HG02642 (cell line): ENCODE measurements at regions not wholly inside any gene's neighbourhood (a gene's known extent, or its start where the extent isn't known, plus 50 kb on each side); places are given as distances from the start of the nearest gene placed in this dataset.
"Not testable (repeated sequence)": the region's sequence is repeated elsewhere in the genome, so short reads cannot be mapped to it uniquely, and the experiment has no call there.

Experiments
- ATAC-seq: cut with Tn5 transposase; IDR thresholded peaks from one replicate; pipeline ENCODE4 v1.9.1; 2021; ENCODE audit warnings: mild to moderate bottlenecking; ENCODE audit not compliant: unreplicated experiment, poor library complexity

DNA sequence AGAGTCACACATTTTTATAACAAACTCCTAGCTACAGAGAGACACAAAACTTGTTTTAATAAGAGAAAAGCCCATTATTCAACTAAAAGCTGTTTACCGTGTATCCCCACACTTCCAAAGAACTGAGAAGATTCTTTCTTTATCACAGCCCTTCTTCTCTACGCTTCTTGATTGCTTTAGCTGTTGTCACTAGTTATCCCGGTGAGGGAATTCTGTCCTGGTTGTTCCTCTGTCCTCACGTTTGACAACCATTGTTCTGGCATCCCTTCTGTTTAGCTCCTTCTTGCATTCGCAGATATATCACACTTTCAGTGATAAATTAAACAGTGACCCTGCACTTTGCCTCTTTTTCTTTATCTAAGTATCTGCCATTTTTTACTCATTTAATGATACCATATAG is 1035.1 kb upstream of the PCDH20 start:
- ATAC-seq = no peak

DNA sequence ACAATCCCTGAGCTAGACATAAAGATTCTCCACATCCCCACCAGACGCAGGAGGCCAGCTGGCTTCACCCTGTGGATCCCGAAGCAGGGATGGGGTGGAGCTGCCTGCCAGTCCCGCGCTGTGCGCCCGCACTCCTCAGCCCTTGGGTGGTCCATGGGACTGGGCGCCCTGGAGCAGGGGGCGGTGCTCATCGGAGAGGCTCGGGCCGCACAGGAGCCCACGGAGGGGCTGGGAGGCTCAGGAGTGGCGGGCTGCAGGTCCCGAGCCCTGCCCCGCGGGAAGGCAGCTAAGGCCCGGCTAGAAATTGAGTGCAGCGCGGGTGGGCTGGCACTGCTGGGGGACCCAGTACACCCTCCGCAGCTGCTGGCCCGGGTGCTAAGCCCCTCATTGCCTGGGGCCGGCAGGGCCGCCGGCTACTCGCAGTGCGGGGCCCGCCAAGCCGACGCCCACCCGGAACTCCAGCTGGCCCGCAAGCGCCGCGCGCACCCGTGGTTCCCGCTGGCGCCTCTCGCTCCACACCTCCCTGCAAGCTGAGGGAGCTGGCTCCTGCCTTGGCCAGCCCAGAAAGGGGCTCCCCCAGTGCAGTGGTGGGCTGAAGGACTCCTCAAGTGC is 1032.2 kb upstream of the PCDH20 start:
- not testable (repeated sequence) for ATAC-seq

DNA sequence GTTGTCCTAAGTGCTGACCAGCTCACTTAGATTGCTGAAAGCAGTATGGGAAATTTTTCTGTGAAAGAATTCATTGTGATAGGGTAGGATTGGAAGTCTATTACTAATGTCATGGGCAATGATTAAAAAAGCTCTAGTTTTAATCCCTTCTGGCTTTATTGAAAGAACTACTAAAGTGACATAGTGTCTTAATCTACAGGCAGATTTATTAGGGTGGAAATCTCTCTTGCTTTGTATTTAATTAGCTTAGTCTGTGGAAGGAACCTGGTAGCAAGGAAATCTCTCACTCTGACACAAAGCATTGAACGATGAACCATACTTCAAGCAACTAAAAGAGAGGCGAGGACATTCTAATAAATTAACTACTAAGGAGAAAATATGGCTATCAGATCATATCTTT is 1029.2 kb upstream of the PCDH20 start:
- ATAC-seq = no peak

DNA sequence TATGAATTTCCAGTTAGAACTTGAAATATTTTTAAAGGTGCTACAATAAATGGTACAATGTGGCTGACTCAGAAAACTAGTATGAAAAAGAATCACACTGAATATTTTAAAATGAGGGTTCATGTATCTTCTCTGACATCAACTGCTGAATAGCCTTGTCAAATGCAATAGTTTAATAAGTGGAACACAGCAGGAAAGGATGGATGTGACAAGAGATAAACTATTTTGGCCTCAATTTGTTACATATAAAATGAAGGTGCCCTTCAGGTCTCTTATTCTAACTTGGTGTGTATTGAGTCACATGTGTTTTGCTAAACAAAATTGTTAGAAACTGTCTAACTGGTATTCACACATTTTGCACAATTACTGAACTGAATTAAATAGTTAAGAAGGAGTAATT is 1018.4 kb upstream of the PCDH20 start:
- ATAC-seq = no peak

DNA sequence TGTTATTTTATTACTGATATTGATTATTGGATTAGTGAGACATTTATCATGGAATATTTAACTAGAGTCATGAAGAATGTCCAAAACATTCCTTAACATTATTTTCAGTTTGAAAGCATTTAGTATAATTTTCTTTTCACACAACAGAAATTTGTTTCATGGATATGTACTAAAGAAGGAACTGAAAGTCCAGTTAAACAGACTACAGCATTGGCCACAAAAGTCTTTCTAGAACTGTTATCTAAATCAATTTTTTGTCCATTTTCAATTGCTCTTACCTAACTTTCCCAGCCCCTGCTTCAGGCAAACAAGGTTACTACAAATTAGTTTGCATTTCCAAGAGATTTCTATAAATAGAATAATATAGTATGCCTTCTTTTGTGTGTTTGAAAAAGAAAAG is 1018.0 kb upstream of the PCDH20 start:
- no peak for ATAC-seq

DNA sequence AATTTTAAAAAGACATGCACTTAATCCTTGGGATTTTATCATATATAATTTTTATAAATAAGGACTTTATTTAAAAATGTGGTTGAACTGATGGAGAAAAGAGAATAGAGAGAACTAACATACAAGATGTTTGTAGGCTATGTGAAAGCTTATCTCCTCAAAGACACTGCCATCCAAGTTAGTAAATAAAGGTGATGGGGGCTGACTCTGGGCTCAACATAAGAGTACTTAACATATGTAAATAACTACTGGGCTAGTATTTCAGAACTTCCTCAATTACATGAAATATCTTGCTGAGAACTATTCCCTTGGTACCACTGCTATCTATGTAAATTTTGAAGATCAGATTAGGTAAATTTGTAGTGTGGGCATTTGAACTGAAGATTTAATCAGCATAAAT is 1017.3 kb upstream of the PCDH20 start:
- ATAC-seq = no peak

DNA sequence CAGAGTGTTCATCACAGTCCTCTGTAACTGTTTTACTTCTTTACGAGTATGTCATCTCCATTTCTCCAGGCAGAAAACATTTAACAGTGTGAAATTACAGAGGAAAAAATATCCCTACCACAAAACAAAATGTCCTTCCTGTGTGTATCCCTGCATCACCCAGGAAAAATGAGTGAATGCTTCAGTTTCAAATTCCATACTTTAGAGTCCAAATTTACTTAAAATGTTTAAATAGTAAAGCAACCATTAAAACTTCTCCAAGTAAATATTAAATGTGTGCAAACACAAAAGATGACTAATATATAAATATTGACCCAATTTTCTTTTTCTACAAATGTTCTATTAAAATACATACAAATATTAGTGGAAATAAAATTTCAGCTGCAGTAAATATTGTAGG is 1016.6 kb upstream of the PCDH20 start:
- ATAC-seq = no peak

DNA sequence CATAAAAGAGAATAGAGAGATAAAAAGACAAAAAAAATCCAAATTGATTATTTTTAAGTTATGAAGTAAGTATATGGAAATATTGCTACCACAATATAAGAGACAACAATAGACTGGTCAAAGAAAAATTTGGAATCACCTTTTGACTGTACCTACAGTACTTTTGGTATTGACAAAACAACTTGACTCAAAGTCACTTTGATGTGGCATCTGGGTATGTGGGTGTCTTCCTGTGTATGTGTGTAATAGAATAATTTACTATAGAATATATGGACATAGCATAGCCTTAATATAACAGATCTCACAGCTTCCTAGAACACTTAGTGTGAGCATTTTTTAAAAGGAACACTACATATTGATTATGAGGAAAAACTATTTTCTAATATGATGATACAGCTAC is 1016.2 kb upstream of the PCDH20 start:
- no peak for ATAC-seq

DNA sequence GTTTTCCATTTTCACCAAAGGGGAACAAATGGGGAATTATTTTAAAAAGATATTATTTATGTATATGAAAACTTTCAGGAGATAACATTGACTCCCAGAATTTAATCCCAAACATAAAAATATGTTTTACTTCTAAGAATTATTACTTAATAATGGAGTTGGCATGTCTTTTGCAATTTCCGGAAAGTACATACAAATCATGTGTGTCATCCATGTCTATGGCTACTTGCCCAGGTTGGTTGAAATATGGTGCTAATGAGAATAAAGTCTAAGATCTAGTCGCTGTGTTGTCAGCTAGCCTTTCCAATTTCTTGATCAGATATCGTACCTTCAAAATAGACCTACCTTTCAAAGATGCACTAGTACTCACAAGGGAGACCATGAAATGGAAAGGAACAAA is 1003.2 kb upstream of the PCDH20 start:
- no peak for ATAC-seq

DNA sequence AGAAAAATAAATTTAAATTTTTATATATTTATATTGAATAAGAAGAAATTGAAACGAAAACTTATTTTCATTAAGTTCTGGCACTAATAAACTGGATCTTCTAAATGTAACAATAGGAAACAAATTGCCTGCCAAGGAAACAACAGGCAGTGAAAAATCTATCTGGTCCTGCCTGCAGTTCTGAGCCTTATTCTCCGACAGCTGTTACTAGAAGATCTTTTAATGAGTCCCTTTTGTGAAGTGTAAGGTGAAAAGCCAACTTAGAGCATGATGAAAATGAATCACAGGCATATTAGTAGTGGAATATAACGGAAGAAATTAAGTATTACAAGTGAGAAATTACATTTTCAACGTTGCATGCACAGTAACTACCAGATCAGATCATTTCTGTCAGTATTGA is 1002.7 kb upstream of the PCDH20 start:
- no peak for ATAC-seq

DNA sequence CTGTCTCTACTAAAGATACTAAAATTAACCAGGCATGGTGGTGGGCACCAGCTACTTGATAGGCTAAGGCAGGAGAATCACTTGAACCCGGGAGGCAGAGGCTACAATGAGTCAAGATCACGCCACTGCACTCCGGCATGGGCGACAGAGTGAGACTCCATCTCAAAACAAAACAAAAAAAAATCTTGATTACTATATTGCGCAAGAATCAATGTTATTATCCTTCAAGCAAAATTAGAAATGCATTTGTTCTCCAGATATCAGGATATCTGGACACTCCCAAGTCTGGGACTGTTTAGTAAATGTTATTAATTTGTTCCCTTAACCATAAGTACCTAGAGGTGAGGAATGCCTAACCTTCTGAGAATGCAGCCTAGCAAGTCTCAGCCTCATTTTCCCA is 992.2 kb upstream of the PCDH20 start:
- ATAC-seq = no peak

DNA sequence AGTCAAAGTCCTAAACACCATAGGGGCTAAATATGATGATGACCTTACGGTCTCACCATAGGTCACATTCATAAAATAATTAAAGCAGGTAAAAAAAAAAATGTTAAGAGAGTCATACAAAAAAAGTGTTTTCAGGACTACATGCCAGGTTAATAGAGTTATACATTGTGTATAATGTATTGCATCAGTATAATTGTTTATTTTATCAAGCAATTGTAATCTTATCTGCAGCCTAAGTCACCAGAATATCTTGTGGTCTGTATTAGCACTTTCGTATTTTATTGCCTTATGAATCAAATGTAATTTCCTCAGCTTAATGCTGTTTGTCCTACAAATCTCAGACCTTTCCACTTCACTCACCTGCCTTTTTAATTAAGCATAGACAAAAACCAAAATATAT is 972.9 kb upstream of the PCDH20 start:
- no peak for ATAC-seq

DNA sequence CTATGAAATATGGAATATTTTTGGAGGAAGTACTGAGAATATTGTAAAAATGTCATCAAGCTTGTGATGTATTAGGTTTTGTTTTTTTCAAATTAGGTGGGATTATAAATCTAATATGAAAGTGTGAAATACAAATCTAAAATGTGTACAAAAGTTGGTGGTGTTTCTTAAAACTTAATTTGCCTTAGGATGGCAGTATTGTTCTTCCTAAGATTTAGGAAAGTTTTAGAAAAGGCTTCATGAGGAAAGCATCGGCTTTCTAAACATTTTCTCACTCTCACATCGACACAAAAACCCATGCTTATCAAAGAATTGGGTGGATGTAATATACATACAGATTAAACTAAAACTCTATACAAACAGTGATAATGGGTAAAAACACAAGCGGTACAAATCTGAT is 972.0 kb upstream of the PCDH20 start:
- ATAC-seq = no peak

DNA sequence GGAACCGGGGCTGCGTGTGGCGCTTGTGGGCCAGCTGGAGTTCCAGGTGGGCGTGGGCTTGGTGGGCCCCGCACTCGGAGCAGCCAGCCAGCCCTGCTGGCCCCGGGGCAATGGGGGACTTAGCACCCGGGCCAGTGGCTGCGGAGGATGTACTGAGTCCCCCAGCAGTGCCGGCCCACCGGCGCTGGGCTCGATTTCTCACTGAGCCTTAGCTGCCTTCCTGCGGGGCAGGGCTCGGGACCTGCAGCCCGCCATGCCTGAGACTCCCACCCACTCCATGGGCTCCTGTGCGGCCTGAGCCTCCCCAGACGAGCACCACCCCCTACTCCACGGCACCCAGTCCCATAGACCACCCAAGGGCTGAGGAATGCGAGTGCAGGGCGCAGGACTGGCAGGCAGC is 963.6 kb upstream of the PCDH20 start:
- ATAC-seq = not testable (repeated sequence)

DNA sequence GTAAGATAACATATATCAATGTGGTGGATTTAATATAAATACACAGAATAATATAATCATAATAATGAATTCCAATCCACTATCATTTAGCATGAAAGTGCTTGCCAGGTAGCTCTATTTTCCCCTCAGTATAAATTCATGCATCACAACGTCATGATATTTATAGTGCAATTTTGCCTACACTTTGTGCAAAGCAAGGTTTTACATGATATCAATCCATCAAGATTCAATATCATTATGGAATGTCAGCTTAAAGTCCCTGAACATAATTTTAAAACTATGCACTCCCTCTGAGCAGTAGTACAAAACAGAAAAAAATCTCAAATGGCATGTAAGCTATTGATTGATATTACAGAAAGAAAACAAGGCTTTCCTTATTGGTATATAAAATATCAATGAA is 962.2 kb upstream of the PCDH20 start:
- no peak for ATAC-seq

DNA sequence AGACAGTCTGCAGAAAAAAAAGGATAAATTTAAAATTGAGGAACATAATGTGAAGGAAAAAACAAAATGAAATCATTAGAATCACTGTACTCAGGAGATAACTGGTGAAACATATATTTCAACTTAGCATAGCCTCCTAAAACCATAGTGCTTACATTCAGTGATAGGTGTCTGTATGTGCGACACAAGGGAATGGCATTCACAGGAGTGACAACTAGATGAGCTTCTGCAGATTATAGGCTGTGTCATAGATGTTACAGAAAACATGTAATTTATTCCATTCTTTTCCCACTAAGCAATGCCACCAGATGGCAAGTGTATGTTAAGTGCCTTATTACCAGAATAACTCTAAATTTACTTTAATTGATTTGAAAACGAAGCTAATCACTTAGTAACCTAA is 960.0 kb upstream of the PCDH20 start:
- ATAC-seq = no peak

DNA sequence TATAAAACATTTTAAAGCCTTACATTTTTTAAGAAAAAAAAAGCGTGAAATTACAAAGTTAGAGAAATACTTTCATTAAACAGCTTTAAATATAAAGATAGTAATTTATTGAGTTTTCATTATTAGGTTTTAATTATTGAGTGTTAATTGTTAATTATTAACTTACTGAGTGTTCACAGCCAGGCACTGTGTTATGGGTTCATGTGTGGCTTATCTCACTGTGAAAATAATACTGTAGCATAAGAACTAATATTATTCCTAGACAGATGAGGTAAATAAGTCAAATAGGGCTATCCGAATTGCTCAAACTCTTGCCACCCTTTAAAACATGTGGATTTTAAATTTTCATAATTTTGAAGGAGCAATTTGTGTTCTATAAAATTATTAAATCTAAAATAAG is 956.1 kb upstream of the PCDH20 start:
- no peak for ATAC-seq

DNA sequence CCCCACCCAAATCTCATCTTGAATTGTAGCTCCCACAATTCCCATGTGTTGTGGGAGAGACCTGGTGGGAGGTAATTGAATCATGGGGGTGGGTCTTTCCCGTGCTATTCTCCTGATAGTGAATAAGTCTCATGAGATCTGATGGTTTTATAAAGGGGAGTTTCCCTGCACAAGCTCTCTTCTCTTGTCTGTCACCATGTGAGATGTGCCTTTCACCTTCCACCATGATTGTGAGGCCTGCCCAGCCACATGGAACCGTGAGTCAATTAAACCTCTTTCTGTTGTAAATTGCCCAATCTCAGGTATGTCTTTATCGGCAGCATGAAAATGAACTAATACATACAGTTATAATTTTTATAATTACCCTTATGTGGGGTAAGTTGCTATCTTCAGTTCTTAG is 952.3 kb upstream of the PCDH20 start:
- not testable (repeated sequence) for ATAC-seq

DNA sequence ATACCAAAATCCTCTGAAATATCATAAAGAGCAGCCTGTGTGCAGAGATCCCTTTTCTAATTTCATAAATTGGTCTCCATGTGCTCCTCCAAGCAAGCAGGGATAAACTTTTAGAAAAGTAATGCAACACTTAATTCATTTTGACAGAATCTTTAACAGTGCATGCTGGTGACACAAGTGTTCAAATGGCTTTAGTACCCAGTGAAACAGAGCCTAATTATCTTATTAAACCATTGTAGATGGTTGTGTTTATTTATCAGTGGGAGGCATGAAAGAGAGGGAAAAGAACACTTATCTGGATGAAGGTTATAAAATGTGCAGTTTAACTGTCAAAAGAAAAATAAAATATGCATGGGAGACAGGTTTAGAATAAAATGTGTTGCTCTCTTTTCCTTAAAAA is 945.0 kb upstream of the PCDH20 start:
- ATAC-seq = no peak

DNA sequence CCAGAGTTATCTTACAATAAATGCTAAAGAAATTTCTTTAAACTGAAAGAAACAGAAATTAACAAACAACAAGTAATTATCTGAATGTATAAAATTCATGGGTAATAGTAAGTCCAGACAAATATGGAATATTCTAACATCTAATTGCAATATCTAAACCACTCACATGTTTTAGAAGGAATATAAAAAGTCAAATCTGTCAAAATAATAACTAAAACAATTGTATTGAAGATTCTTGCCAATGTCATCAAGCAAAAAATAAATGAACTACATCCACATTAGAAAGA is 942.9 kb upstream of the PCDH20 start:
- ATAC-seq = no peak

DNA sequence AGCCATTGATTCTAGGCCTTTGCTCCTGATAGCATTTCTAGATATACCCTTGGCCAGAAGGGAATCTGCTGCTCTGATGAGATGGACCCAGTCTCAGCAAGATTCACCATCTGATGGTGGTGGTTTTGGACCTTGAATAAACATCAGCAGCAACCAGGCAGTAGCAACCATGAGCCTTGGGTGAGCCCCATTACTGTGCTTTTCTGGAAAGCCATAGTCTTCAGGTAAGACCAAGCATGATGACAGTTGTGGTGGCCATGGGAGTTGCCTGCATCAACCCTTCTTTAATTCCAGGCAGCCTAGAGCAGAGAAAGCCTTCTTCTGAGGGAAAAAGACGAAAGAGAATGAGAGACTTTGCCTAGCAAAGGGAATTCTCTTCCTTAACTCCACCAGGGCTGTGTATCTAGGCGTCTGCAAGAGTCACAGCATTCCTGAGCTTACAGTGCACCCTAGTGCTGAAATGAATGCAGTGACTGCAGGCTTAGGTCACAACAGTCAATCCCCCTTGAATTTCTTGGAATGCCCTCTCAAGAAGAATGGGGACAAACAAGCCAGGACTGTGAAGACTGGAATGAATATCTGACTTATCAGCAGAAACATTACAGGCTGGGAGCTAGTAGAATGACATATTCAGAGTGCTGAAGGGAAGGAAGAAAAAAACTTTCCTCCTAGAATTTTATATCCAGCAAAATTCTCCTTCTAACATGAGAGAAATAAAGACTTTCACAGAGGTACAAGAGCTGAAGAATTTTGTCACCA is 942.4 kb upstream of the PCDH20 start:
- peak; percentile 81 for ATAC-seq

DNA sequence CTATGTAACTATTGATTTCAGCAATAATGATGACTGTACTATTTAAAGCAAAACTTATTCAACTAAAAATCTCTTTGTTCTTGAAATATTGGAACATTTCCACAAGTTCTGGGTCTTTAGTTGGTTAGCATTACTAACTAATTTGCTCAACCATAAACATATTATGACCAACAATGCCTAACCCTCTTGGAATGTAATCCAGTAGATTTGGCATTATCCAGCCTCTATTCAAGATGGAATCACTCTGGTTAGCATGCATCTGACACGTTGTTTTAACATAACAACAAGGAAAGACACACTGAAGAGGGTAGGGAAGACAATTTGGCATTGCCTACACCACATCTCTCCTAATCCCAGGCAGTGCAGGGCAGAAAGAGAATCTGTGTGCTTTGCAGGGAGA is 941.3 kb upstream of the PCDH20 start:
- no peak for ATAC-seq
